ENCODE measurements at regions not wholly inside any gene's neighbourhood (a gene's known extent, or its start where the extent isn't known, plus 50 kb on each side); places are given as distances from the start of the nearest gene placed in this dataset.

GRCh38 chr3:103965764-103966163, 1400.9 kb upstream of the ALCAM start (continued):
- TF ChIP-seq ETV6 (conservative IDR thresholded peaks at IDR 0.05 in 1 of 2, IDR thresholded peaks at IDR 0.05 in 1 of 2; ENCODE audit: borderline replicate concordance in 1 of 2, low read depth in 1 of 2) (no peak), ASH2L (IDR thresholded peaks at IDR 0.05; ENCODE audit: borderline replicate concordance, low read depth) (no peak)

GRCh38 chr3:103966749-103967148, 1400.0 kb upstream of the ALCAM start:
- BruUV-seq (replicated peaks) = no TSS peak
- ATAC-seq = no peak
- no peaks in the 10 kb centered on the region for H4K20me1 ChIP-seq (ENCODE audit: control insufficient read depth, insufficient read depth)
- TF ChIP-seq HDAC2 (IDR thresholded peaks at IDR 0.05) (no peak), SMAD1 (IDR thresholded peaks at IDR 0.05; ENCODE audit: low read depth, partially characterized antibody) (no peak), ZNF274 (IDR thresholded peaks at IDR 0.05; ENCODE audit: insufficient read depth, insufficient read length) (no peak), SUPT20H (IDR thresholded peaks at IDR 0.05; ENCODE audit: borderline replicate concordance, control insufficient read depth, low read depth, low read length) (no peak), FOXK2 (IDR thresholded peaks at IDR 0.05) (no peak), POU2F2 (IDR thresholded peaks at IDR 0.05; ENCODE audit: borderline replicate concordance, low read depth, low read length) (no peak), CHD1 (IDR thresholded peaks at IDR 0.05; ENCODE audit: low read depth, low read length) (no peak), SREBF1 (IDR thresholded peaks at IDR 0.05; ENCODE audit: low read length) (no peak), MEF2B (IDR thresholded peaks at IDR 0.05; ENCODE audit: partially characterized antibody, poor library complexity, severe bottlenecking) (no peak)
- TF ChIP-seq, protein P1, sequence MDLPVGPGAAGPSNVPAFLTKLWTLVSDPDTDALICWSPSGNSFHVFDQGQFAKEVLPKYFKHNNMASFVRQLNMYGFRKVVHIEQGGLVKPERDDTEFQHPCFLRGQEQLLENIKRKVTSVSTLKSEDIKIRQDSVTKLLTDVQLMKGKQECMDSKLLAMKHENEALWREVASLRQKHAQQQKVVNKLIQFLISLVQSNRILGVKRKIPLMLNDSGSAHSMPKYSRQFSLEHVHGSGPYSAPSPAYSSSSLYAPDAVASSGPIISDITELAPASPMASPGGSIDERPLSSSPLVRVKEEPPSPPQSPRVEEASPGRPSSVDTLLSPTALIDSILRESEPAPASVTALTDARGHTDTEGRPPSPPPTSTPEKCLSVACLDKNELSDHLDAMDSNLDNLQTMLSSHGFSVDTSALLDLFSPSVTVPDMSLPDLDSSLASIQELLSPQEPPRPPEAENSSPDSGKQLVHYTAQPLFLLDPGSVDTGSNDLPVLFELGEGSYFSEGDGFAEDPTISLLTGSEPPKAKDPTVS (IDR thresholded peaks at IDR 0.05; ENCODE audit: low read depth, low read length) = no peak
- TF ChIP-seq, protein P2, sequence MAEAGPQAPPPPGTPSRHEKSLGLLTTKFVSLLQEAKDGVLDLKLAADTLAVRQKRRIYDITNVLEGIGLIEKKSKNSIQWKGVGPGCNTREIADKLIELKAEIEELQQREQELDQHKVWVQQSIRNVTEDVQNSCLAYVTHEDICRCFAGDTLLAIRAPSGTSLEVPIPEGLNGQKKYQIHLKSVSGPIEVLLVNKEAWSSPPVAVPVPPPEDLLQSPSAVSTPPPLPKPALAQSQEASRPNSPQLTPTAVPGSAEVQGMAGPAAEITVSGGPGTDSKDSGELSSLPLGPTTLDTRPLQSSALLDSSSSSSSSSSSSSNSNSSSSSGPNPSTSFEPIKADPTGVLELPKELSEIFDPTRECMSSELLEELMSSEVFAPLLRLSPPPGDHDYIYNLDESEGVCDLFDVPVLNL (IDR thresholded peaks at IDR 0.05; ENCODE audit: low read depth, low read length) = no peak
- TF ChIP-seq, protein P3, sequence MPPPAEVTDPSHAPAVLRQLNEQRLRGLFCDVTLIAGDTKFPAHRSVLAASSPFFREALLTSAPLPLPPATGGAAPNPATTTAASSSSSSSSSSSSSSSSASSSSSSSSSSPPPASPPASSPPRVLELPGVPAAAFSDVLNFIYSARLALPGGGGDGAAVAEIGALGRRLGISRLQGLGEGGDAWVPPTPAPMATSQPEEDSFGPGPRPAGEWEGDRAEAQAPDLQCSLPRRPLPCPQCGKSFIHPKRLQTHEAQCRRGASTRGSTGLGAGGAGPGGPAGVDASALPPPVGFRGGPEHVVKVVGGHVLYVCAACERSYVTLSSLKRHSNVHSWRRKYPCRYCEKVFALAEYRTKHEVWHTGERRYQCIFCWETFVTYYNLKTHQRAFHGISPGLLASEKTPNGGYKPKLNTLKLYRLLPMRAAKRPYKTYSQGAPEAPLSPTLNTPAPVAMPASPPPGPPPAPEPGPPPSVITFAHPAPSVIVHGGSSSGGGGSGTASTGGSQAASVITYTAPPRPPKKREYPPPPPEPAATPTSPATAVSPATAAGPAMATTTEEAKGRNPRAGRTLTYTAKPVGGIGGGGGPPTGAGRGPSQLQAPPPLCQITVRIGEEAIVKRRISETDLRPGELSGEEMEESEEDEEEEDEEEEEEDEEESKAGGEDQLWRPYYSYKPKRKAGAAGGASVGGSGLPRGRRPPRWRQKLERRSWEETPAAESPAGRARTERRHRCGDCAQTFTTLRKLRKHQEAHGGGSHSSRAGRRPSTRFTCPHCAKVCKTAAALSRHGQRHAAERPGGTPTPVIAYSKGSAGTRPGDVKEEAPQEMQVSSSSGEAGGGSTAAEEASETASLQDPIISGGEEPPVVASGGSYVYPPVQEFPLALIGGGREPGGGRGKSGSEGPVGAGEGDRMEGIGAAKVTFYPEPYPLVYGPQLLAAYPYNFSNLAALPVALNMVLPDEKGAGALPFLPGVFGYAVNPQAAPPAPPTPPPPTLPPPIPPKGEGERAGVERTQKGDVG (CRISPR knock-in tag; IDR thresholded peaks at IDR 0.05) = no peak

More at GRCh38 chr3:103966749-103967148, 1400.0 kb upstream of the ALCAM start:
- CTCF ChIA-PET = interaction anchor here (0.6 to 2.7 kb wide), 3 partner anchors 11 to 47 kb away, joined by 3 to 14 read pairs (median 9); no protein-coding TSS in a partner anchor
- intact Hi-C loops (cut with micrococcal nuclease; ENCODE audit: unreplicated experiment) (no loop called here), in situ Hi-C loops (cut with MboI) (no loop called here)
- no peak overlapping the region for H2AFZ ChIP-seq (ENCODE audit: control insufficient read depth, low read depth, low read length)
- H3K4me3 ChIP-seq = no peak overlapping the region
- DNase-seq (ENCODE audit: low read depth, low spot score) (no peak), FAIRE-seq (no peak)
- H3K79me2 ChIP-seq (ENCODE audit: control insufficient read depth, insufficient read depth, low read length) = no peaks in the 10 kb centered on the region
- H3K9me3 ChIP-seq (replicated peaks; ENCODE audit: control insufficient read depth, insufficient read depth, low read length) = no peaks in the 10 kb centered on the region
- POLR2A ChIA-PET = no interaction called here
- no peak overlapping the region for H3K9ac ChIP-seq (ENCODE audit: control insufficient read depth, insufficient read depth, low read length)
- H3K4me1 ChIP-seq (ENCODE audit: control insufficient read depth, insufficient read depth, low read length) = no peaks in the 10 kb centered on the region
- H3K27me3 ChIP-seq (replicated peaks in 1 of 2; ENCODE audit: control insufficient read depth in 2 of 2, insufficient read depth in 2 of 2, low read length in 1 of 2) = no peaks in the 10 kb centered on the region
- 26% methylated on average over 3 of the region's 3 CpGs for WGBS (ENCODE audit: insufficient coverage, insufficient replicate concordance, low lambda C conversion rate, missing lambda C conversion rate)
- RAD21 ChIA-PET (ENCODE audit: unreplicated experiment) = interaction anchor here (0.7 to 1.4 kb wide), 4 partner anchors 10 to 30 kb away, joined by 3 to 5 read pairs (median 3); no protein-coding TSS in a partner anchor
- SMC1A ChIA-PET (ENCODE audit: uncharacterized antibody, unreplicated experiment) = interaction anchor here (0.9 to 1.8 kb wide), 4 partner anchors 10 to 16 kb away, joined by 3 to 7 read pairs (median 6); no protein-coding TSS in a partner anchor
- no peak overlapping the region for H3K27ac ChIP-seq (ENCODE audit: control insufficient read depth, insufficient read depth)
- no peaks in the 10 kb centered on the region for H3K36me3 ChIP-seq (ENCODE audit: control insufficient read depth in 2 of 2, insufficient read depth in 2 of 2, low read length in 1 of 2)
- H3K4me2 ChIP-seq (ENCODE audit: control insufficient read depth, insufficient read depth) = no peak overlapping the region
